ENCODE measurements at regions not wholly inside any gene's neighbourhood (a gene's known extent, or its start where the extent isn't known, plus 50 kb on each side); places are given as distances from the start of the nearest gene placed in this dataset.

- TF ChIP-seq, protein P1, sequence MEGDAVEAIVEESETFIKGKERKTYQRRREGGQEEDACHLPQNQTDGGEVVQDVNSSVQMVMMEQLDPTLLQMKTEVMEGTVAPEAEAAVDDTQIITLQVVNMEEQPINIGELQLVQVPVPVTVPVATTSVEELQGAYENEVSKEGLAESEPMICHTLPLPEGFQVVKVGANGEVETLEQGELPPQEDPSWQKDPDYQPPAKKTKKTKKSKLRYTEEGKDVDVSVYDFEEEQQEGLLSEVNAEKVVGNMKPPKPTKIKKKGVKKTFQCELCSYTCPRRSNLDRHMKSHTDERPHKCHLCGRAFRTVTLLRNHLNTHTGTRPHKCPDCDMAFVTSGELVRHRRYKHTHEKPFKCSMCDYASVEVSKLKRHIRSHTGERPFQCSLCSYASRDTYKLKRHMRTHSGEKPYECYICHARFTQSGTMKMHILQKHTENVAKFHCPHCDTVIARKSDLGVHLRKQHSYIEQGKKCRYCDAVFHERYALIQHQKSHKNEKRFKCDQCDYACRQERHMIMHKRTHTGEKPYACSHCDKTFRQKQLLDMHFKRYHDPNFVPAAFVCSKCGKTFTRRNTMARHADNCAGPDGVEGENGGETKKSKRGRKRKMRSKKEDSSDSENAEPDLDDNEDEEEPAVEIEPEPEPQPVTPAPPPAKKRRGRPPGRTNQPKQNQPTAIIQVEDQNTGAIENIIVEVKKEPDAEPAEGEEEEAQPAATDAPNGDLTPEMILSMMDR (conservative IDR thresholded peaks at IDR 0.05) = no peak
- no peak for TF ChIP-seq EZH2 (IDR thresholded peaks at IDR 0.05; ENCODE audit: low read depth)
- Histone ChIP-seq H3K4me1 (replicated peaks; ENCODE audit: insufficient read depth) (no peaks in the 10 kb centered on the region), H3K9me2 (ENCODE audit: insufficient read depth) (no peaks in the 10 kb centered on the region), H3K9me3 (ENCODE audit: insufficient read depth, low read depth) (peaks cover 12% of the 10 kb centered on the region), H3K4me2 (no peak overlapping the region), H3F3A (ENCODE audit: insufficient read depth, low read depth) (no peaks in the 10 kb centered on the region), H3K79me2 (ENCODE audit: low read depth) (no peaks in the 10 kb centered on the region), H2AFZ (no peak overlapping the region), H3K27me3 (ENCODE audit: insufficient read depth, low read depth) (no peaks in the 10 kb centered on the region), H3K36me3 (ENCODE audit: low read depth) (no peaks in the 10 kb centered on the region), H3K27ac (no peak overlapping the region), H4K20me1 (ENCODE audit: insufficient read depth) (no peaks in the 10 kb centered on the region), H3K4me3 (no peak overlapping the region)
- BruUV-seq (replicated peaks) = no TSS peak
- DNase-seq = no peak
- ChIA-PET POLR2A (ENCODE audit: unreplicated experiment) (no interaction called here), CTCF (no interaction called here)
- intact Hi-C loops (cut with micrococcal nuclease; ENCODE audit: unreplicated experiment) = no loop called here
Observed at GRCh38 chr14:61111209-61111665, 130.2 kb downstream of the SLC38A6 start.

DNA sequence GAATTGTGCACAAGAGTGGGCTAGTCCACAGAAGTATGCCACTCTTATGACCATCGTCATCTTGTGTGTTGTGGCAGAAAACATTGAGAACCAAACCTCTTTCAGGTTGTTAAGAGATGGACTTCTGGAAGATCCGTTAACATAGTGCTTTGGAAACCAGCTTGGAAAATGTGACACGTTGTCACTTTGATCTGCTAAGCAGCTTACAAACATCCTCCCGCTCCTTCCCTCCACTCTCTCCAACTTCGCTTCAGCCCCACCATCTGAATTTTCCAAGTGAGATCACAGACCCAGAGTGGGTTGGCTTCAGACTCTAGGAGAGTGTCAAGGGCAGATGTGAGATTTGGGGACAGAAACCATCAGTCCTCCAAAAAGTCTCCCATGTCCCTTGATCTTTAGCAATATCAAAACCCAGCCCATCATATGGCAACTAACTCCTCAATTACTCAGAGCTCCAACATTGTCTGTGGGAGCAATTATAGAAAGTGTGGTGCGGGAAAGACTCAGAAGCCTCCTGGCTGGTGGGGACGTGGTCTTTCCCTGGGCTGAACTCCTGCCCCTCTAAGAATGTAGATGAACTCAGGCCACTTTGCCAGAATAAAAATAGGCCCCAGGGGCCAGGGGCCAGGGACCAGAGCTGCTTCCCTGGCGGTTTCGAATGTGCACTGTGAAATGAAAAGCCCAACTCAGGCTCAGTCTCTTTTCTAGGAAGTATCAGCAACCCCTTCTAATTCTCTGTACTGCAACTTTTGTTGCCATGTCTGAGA, 129.5 kb downstream of the SLC38A6 start:
- intact Hi-C loops (cut with micrococcal nuclease; ENCODE audit: unreplicated experiment) = no loop called here
- Histone ChIP-seq H3K27me3 (ENCODE audit: insufficient read depth, low read depth) (no peaks in the 10 kb centered on the region), H2AFZ (no peak overlapping the region), H3K4me2 (no peak overlapping the region), H3K9me3 (ENCODE audit: insufficient read depth, low read depth) (peaks cover 12% of the 10 kb centered on the region), H3K9me2 (ENCODE audit: insufficient read depth) (no peaks in the 10 kb centered on the region), H3K4me1 (replicated peaks; ENCODE audit: insufficient read depth) (no peaks in the 10 kb centered on the region), H3K36me3 (ENCODE audit: low read depth) (no peaks in the 10 kb centered on the region), H3K4me3 (no peak overlapping the region), H3K79me2 (ENCODE audit: low read depth) (no peaks in the 10 kb centered on the region), H3K27ac (no peak overlapping the region), H3F3A (ENCODE audit: insufficient read depth, low read depth) (no peaks in the 10 kb centered on the region), H4K20me1 (ENCODE audit: insufficient read depth) (no peaks in the 10 kb centered on the region)
- no TSS peak for BruUV-seq (replicated peaks)
- ChIA-PET CTCF (no interaction called here), POLR2A (ENCODE audit: unreplicated experiment) (no interaction called here)
- TF ChIP-seq EZH2 (IDR thresholded peaks at IDR 0.05; ENCODE audit: low read depth) = no peak
- TF ChIP-seq, protein P1 (conservative IDR thresholded peaks at IDR 0.05) = no peak
- no peak for DNase-seq

- Histone ChIP-seq H3K4me3 (no peak overlapping the region), H3K27me3 (ENCODE audit: insufficient read depth, low read depth) (no peaks in the 10 kb centered on the region), H3K27ac (no peak overlapping the region), H3K36me3 (ENCODE audit: low read depth) (no peaks in the 10 kb centered on the region), H3K79me2 (ENCODE audit: low read depth) (no peaks in the 10 kb centered on the region), H3K9me3 (ENCODE audit: insufficient read depth, low read depth) (peaks cover 7% of the 10 kb centered on the region), H3K4me1 (replicated peaks; ENCODE audit: insufficient read depth) (peaks cover 4% of the 10 kb centered on the region), H3K9me2 (ENCODE audit: insufficient read depth) (no peaks in the 10 kb centered on the region), H2AFZ (no peak overlapping the region), H3F3A (ENCODE audit: insufficient read depth, low read depth) (peaks cover 2% of the 10 kb centered on the region; the same call in 1 of the 2 replicates), H3K4me2 (no peak overlapping the region), H4K20me1 (ENCODE audit: insufficient read depth) (no peaks in the 10 kb centered on the region)
- intact Hi-C loops (cut with micrococcal nuclease; ENCODE audit: unreplicated experiment) = loop anchor here (10.0 kb wide), 1 partner anchor 484 kb away; no protein-coding TSS in a partner anchor
- ChIA-PET POLR2A (ENCODE audit: unreplicated experiment) (no interaction called here), CTCF (no interaction called here)
- no TSS peak for BruUV-seq (replicated peaks)
- DNase-seq = no peak
- TF ChIP-seq EZH2 (IDR thresholded peaks at IDR 0.05; ENCODE audit: low read depth) = no peak
- TF ChIP-seq, protein P1 (conservative IDR thresholded peaks at IDR 0.05) = no peak
Observed at GRCh38 chr14:61109288-61109687, 128.2 kb downstream of the SLC38A6 start.
